Keratinocyte (primary cell): ENCODE measurements at regions not wholly inside any gene's neighbourhood (a gene's known extent, or its start where the extent isn't known, plus 50 kb on each side); places are given as distances from the start of the nearest gene placed in this dataset.

ENCODE experiments used
- DNase-seq: peaks from one replicate; pipeline ENCODE4 v3.0.0-alpha.2; 2011; ENCODE audit warnings: low read depth, missing footprints, low spot score
- FAIRE-seq: peaks from 2 replicates; lab custom pipeline; 2011; peaks lifted over from hg19 to GRCh38; lab: Jason Lieb, UNC
- H2AFZ ChIP-seq: 2 replicates; pipeline ENCODE4 v1.6.0; 2012; ENCODE audit warnings: low read length, control low read depth, inconsistent platforms; ENCODE audit not compliant: control insufficient read depth
- H3K27ac ChIP-seq: 2 replicates; pipeline ENCODE4 v1.5.1; 2011; ENCODE audit warnings: low read length; ENCODE audit not compliant: control insufficient read depth, insufficient read depth
- H3K27me3 ChIP-seq: 3 replicates; pipeline ENCODE4 v1.6.0; 2011; ENCODE audit warnings: low read length; ENCODE audit not compliant: control insufficient read depth, insufficient read depth; ENCODE audit errors: extremely low read depth
- H3K36me3 ChIP-seq, 2 experiments: 2 replicates in 1 of 2; 3 replicates in 1 of 2; pipeline ENCODE4 v1.5.1; 2011; ENCODE audit warnings: low read length in 2 of 2, mild to moderate bottlenecking in 1 of 2; ENCODE audit not compliant: control insufficient read depth in 2 of 2, insufficient read depth in 2 of 2; ENCODE audit errors: extremely low read depth in 1 of 2
- H3K4me1 ChIP-seq: 3 replicates; pipeline ENCODE4 v1.5.1; 2011; ENCODE audit warnings: low read length; ENCODE audit not compliant: control insufficient read depth, insufficient read depth; ENCODE audit errors: extremely low read depth
- H3K4me2 ChIP-seq: 3 replicates; pipeline ENCODE4 v1.6.0; 2011; ENCODE audit warnings: low read depth, low read length; ENCODE audit not compliant: control insufficient read depth, insufficient read depth; ENCODE audit errors: extremely low read depth
- H3K4me3 ChIP-seq, 3 experiments: fragments of 200-600 bp in 1 of 3; sonication (generic) in 1 of 3; 2 replicates in 2 of 3; 3 replicates in 1 of 3; pipeline ENCODE4 v1.5.1; 2011 to 2016; ENCODE audit warnings: low read length in 3 of 3, mild to moderate bottlenecking in 3 of 3, control low read depth in 2 of 3, inconsistent platforms in 1 of 3, low read depth in 1 of 3, mixed read lengths in 1 of 3, mixed run types in 1 of 3, moderate library complexity in 1 of 3; ENCODE audit not compliant: control insufficient read depth in 2 of 3, insufficient read depth in 2 of 3; ENCODE audit errors: extremely low read depth in 1 of 3
- H3K79me2 ChIP-seq: 2 replicates; pipeline ENCODE4 v1.6.0; 2012; ENCODE audit warnings: low read length; ENCODE audit not compliant: control insufficient read depth, insufficient read depth
- H3K9ac ChIP-seq: 3 replicates; pipeline ENCODE4 v1.6.0; 2011; ENCODE audit warnings: low read length; ENCODE audit not compliant: control insufficient read depth, insufficient read depth; ENCODE audit errors: extremely low read depth
- H3K9me1 ChIP-seq: 3 replicates; pipeline ENCODE4 v1.6.0; 2011; ENCODE audit warnings: low read length; ENCODE audit not compliant: control insufficient read depth, insufficient read depth; ENCODE audit errors: extremely low read depth
- H3K9me3 ChIP-seq: 2 replicates; pipeline ENCODE4 v1.5.1; 2012; ENCODE audit warnings: low read depth, low read length; ENCODE audit not compliant: control insufficient read depth
- H4K20me1 ChIP-seq: 3 replicates; pipeline ENCODE4 v1.6.0; 2011; ENCODE audit warnings: low read length; ENCODE audit not compliant: control insufficient read depth, insufficient read depth; ENCODE audit errors: extremely low read depth
- EZH2 ChIP-seq: IDR thresholded peaks from one replicate; pipeline ENCODE4 v1.6.1; 2012; ENCODE audit warnings: inconsistent platforms, mild to moderate bottlenecking, low read length, moderate library complexity
- dilution Hi-C: fragments of 300-500 bp; cut with MboI; formaldehyde crosslinking; loops from one replicate; pipeline ENCODE4 v1.7.0; 2020; ENCODE audit warnings: low sequenced_read_pairs; ENCODE audit not compliant: extremely low pct_ligation_motif_present
- TF ChIP-seq, protein P1 (sequence below), 3 experiments: IDR thresholded peaks in 1 of 3; conservative IDR thresholded peaks in 1 of 3; optimal IDR thresholded peaks in 1 of 3; 2 replicates in 2 of 3; 3 replicates in 1 of 3; pipeline versions ENCODE3 to v1.5.1; 2011; ENCODE audit warnings: low read length in 3 of 3, mild to moderate bottlenecking in 3 of 3, moderate library complexity in 2 of 3, control low read depth in 1 of 3, inconsistent platforms in 1 of 3; ENCODE audit not compliant: insufficient read depth in 2 of 3; ENCODE audit errors: extremely low read depth in 1 of 3

DNA sequence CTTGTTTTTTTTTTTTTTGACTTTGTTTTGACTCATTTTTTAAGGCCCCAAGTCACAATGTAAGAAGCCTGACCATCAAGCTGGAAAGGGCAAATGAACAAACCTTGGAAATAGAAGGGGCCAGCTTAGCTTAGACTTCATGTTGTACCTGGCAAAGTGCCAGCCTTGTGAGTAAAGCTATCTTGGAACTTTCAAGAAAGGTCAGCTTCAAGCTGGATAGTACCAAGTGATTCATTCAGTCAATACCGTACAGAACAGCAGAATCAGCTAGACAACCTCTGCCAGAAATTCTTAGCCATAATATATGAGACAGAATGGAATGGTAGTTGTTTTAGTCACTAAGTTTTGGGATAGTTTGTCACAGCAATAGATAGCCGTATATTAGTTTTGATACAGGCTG is 1492.2 kb upstream of the TENM3 start:
- Histone ChIP-seq H3K79me2 (no peaks in the 10 kb centered on the region), H4K20me1 (no peaks in the 10 kb centered on the region), H3K4me3 (no peak overlapping the region), H3K4me1 (no peaks in the 10 kb centered on the region), H3K27ac (no peak overlapping the region), H3K4me2 (no peak overlapping the region), H3K9me1 (no peaks in the 10 kb centered on the region), H3K9ac (no peak overlapping the region), H3K36me3 (no peaks in the 10 kb centered on the region), H3K27me3 (no peaks in the 10 kb centered on the region), H3K9me3 (no peaks in the 10 kb centered on the region), H2AFZ (no peak overlapping the region)
- dilution Hi-C loops = no loop called here
- FAIRE-seq (no peak), DNase-seq (no peak)
- TF ChIP-seq EZH2 = no peak
- TF ChIP-seq, protein P1, sequence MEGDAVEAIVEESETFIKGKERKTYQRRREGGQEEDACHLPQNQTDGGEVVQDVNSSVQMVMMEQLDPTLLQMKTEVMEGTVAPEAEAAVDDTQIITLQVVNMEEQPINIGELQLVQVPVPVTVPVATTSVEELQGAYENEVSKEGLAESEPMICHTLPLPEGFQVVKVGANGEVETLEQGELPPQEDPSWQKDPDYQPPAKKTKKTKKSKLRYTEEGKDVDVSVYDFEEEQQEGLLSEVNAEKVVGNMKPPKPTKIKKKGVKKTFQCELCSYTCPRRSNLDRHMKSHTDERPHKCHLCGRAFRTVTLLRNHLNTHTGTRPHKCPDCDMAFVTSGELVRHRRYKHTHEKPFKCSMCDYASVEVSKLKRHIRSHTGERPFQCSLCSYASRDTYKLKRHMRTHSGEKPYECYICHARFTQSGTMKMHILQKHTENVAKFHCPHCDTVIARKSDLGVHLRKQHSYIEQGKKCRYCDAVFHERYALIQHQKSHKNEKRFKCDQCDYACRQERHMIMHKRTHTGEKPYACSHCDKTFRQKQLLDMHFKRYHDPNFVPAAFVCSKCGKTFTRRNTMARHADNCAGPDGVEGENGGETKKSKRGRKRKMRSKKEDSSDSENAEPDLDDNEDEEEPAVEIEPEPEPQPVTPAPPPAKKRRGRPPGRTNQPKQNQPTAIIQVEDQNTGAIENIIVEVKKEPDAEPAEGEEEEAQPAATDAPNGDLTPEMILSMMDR (optimal IDR thresholded peaks at IDR 0.05 in 1 of 3, IDR thresholded peaks at IDR 0.05 in 1 of 3, conservative IDR thresholded peaks at IDR 0.05 in 1 of 3; ENCODE audit: extremely low read depth in 1 of 3, insufficient read depth in 2 of 3, low read length in 3 of 3) = no peak

DNA sequence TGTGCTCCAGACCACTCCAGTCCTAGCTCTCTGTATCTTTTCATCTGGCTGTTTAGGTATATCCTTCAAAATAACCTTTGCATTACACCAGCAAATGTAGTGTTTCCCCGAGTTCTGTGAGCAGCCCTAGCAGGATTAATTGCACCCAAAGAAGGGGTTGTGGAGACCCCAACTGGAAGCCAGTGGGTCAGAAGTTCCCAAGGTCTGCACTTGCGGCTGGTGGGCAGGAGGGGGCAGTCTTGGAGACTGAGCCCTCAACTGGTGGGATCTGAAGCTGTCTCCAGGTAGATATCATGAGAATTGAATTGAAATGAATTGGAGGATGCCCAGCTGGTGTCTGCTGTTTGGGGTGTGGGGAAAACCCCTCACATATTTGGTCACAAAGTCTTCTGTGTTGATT is 1485.3 kb upstream of the TENM3 start:
- H3K9me1 ChIP-seq = no peaks in the 10 kb centered on the region
- H3K27ac ChIP-seq = no peak overlapping the region
- no peaks in the 10 kb centered on the region for H3K36me3 ChIP-seq
- H3K4me1 ChIP-seq = no peaks in the 10 kb centered on the region
- no peak overlapping the region for H3K9ac ChIP-seq
- DNase-seq (no peak), FAIRE-seq (no peak)
- no peak overlapping the region for H2AFZ ChIP-seq
- TF ChIP-seq, protein P1 (optimal IDR thresholded peaks at IDR 0.05 in 1 of 3, IDR thresholded peaks at IDR 0.05 in 1 of 3, conservative IDR thresholded peaks at IDR 0.05 in 1 of 3; ENCODE audit: extremely low read depth in 1 of 3, insufficient read depth in 2 of 3, low read length in 3 of 3) = no peak
- no peak for TF ChIP-seq EZH2
- H3K79me2 ChIP-seq = no peaks in the 10 kb centered on the region
- H4K20me1 ChIP-seq = no peaks in the 10 kb centered on the region
- no peaks in the 10 kb centered on the region for H3K9me3 ChIP-seq
- no peak overlapping the region for H3K4me2 ChIP-seq
- no peak overlapping the region for H3K4me3 ChIP-seq
- dilution Hi-C loops = no loop called here
- H3K27me3 ChIP-seq = no peaks in the 10 kb centered on the region
